Adrenal gland (tissue), 9 donors: ENCODE measurements at regions not wholly inside any gene's neighbourhood (a gene's known extent, or its start where the extent isn't known, plus 50 kb on each side); places are given as distances from the start of the nearest gene placed in this dataset.

Experiments
- DNase-seq, 7 donors: peaks; one replicate each; pipeline ENCODE4 v3.0.0-alpha.2; 2019 to 2020
- H3K27ac ChIP-seq, 5 donors: fragments of 200-600 bp; sonication (generic) in 4 of 5; 1 replicate in 3 of 5; 2 replicates in 2 of 5; pipeline versions ENCODE4 v1.5.1 to v1.8.0; 2016 to 2020; ENCODE audit warnings: mild to moderate bottlenecking in 1 of 5
- H3K27me3 ChIP-seq: fragments of 200-600 bp; 2 replicates; pipeline ENCODE4 v1.8.0; 2021
- H3K36me3 ChIP-seq, 2 donors: fragments of 200-600 bp; replicated peaks in 1 of 2; 1 replicate in 1 of 2; 2 replicates in 1 of 2; pipeline versions ENCODE4 v1.5.1 to v1.8.0; 2018 to 2022
- H3K4me1 ChIP-seq, 2 donors: fragments of 200-600 bp; replicated peaks in 1 of 2; 1 replicate in 1 of 2; 2 replicates in 1 of 2; pipeline versions ENCODE4 v1.5.1 to v1.8.0; 2018 to 2021
- H3K4me3 ChIP-seq, 4 donors: fragments of 200-600 bp; sonication (generic) in 3 of 4; one replicate each; pipeline ENCODE4 v1.5.1; 2016 to 2018
- H3K9me3 ChIP-seq, 3 donors: fragments of 200-600 bp; sonication (generic) in 1 of 3; replicated peaks in 1 of 3; 1 replicate in 2 of 3; 2 replicates in 1 of 3; pipeline versions ENCODE4 v1.5.1 to v1.8.0; 2016 to 2021
- CTCF ChIP-seq, 6 experiments: fragments of 450-650 bp in 4 of 6; fragments of 200-600 bp in 2 of 6; sonication (generic) in 1 of 6; IDR thresholded peaks; 1 replicate in 5 of 6; 2 replicates in 1 of 6; pipeline versions ENCODE4 v1.5.1 to v1.8.0; 2016 to 2021; ENCODE audit warnings: antibody characterized with exemption in 6 of 6, mild to moderate bottlenecking in 2 of 6, moderate library complexity in 1 of 6
- POLR2A ChIP-seq, 2 donors: fragments of 450-650 bp; IDR thresholded peaks; one replicate each; pipeline ENCODE4 v1.6.1; 2017; ENCODE audit warnings: antibody characterized with exemption in 2 of 2, mild to moderate bottlenecking in 2 of 2, moderate library complexity in 1 of 2
- WGBS, 4 donors: extraction: QIAGEN DNeasy Blood & Tissue Kit in 2 of 4; methylation state at CpG; one replicate each; pipeline versions ENCODE4 v1.1.5 to v1.1.7; 2013 to 2017; 5-methylcytosine and 5-hydroxymethylcytosine counted together
- intact Hi-C, 2 donors: fragments of 100-400 bp; cut with DNase I; formaldehyde crosslinking; loops; one replicate each; pipeline versions ENCODE4 v1.14.1 to v1.15.0; 2022 to 2023
- donor health status: healthy with polysubstance abuse.
- donor health status: Bipolar disorder and iron deficiency.
- donor health status: DM: yes; HTN: yes; CAD: no.
- donor health status: DM: no; HTN: no; CAD: no.
- donor health status: DM: no; HTN: no; CAD: no.

GRCh38 chr13:99746637-99747402 is 224.7 kb downstream of the ZIC5 start:
- no peaks in the 10 kb centered on the region for H3K36me3 ChIP-seq
- intact Hi-C loops = no loop called here
- H3K9me3 ChIP-seq = no peaks in the 10 kb centered on the region
- DNase-seq = no peak
- H3K27ac ChIP-seq = no peak overlapping the region
- peaks cover 0 to 5% of the 10 kb centered on the region in 2 donors for H3K4me1 ChIP-seq
- TF ChIP-seq CTCF (IDR thresholded peaks at IDR 0.05) = no peak
- no peak for TF ChIP-seq POLR2A (IDR thresholded peaks at IDR 0.05)
- WGBS, 4 donors = 64 to 83% (median 77%) methylated on average over 14 of the region's 14 CpGs
- no peak overlapping the region for H3K4me3 ChIP-seq
- H3K27me3 ChIP-seq = no peaks in the 10 kb centered on the region

- intact Hi-C loops = no loop called here
- WGBS, 4 donors = 85 to 90% (median 86%) methylated on average over 4 of the region's 4 CpGs
- Histone ChIP-seq H3K27ac (no peak overlapping the region), H3K9me3 (no peaks in the 10 kb centered on the region), H3K27me3 (no peaks in the 10 kb centered on the region), H3K4me3 (no peak overlapping the region), H3K36me3 (no peaks in the 10 kb centered on the region), H3K4me1 (peaks cover 0 to 5% of the 10 kb centered on the region in 2 donors)
- no peak for DNase-seq
- TF ChIP-seq CTCF (IDR thresholded peaks at IDR 0.05) = no peak
Measured at GRCh38 chr13:99743094-99743493, 228.5 kb downstream of the ZIC5 start.

GRCh38 chr13:99741960-99742359 is 229.6 kb downstream of the ZIC5 start:
- 68 to 80% (median 71%) methylated on average over 5 to 6 of the region's 6 CpGs for WGBS, 4 donors
- Histone ChIP-seq H3K27me3 (no peaks in the 10 kb centered on the region), H3K4me3 (no peak overlapping the region), H3K27ac (no peak overlapping the region), H3K9me3 (no peaks in the 10 kb centered on the region), H3K4me1 (peaks cover 0 to 5% of the 10 kb centered on the region in 2 donors), H3K36me3 (no peaks in the 10 kb centered on the region)
- DNase-seq = no peak
- intact Hi-C loops = no loop called here
- TF ChIP-seq CTCF (IDR thresholded peaks at IDR 0.05) (no peak), POLR2A (IDR thresholded peaks at IDR 0.05) (no peak)

- Histone ChIP-seq H3K4me3 (no peak overlapping the region), H3K36me3 (no peaks in the 10 kb centered on the region), H3K27ac (no peak overlapping the region), H3K4me1 (peaks cover 0 to 5% of the 10 kb centered on the region in 2 donors), H3K27me3 (no peaks in the 10 kb centered on the region), H3K9me3 (no peaks in the 10 kb centered on the region)
- WGBS, 4 donors = 82 to 88% (median 84%) methylated on average over 17 of the region's 17 CpGs
- no peak for DNase-seq
- intact Hi-C loops = no loop called here
- TF ChIP-seq POLR2A (IDR thresholded peaks at IDR 0.05) (no peak), CTCF (IDR thresholded peaks at IDR 0.05) (no peak)
Measured at GRCh38 chr13:99740251-99740979, 231.2 kb downstream of the ZIC5 start.
